ENCODE measurements at regions not wholly inside any gene's neighbourhood (a gene's known extent, or its start where the extent isn't known, plus 50 kb on each side); places are given as distances from the start of the nearest gene placed in this dataset.

- TF ChIP-seq CTCF (conservative IDR thresholded peaks at IDR 0.05; ENCODE audit: low read depth, low read length) (no peak), EZH2phosphoT487 (IDR thresholded peaks at IDR 0.05; ENCODE audit: borderline replicate concordance, low read length) (no peak)
These were observed 151.1 kb downstream of the SQOR start for GRCh38 chr15:45785897-45786296.

All from PC-3 (cell line).